Neural cell (in vitro differentiated cells): ENCODE measurements at regions not wholly inside any gene's neighbourhood (a gene's known extent, or its start where the extent isn't known, plus 50 kb on each side); places are given as distances from the start of the nearest gene placed in this dataset.
"Not testable (repeated sequence)": the region's sequence is repeated elsewhere in the genome, so short reads cannot be mapped to it uniquely, and the experiment has no call there.

Experiments used
- EP300 ChIP-seq: fragments of 450-650 bp; conservative IDR thresholded peaks from 2 replicates; pipeline ENCODE4 v1.6.1; 2014; ENCODE audit warnings: antibody characterized with exemption, mild to moderate bottlenecking, moderate library complexity; ENCODE audit not compliant: poor library complexity, severe bottlenecking
- EZH2 ChIP-seq: fragments of 200-600, 300-800 bp; shearing (Covaris generic), sonication (generic); IDR thresholded peaks from 2 replicates; pipeline ENCODE4 v1.6.1; 2014; ENCODE audit warnings: antibody characterized with exemption, low read length, borderline replicate concordance, mild to moderate bottlenecking; ENCODE audit not compliant: insufficient read depth, poor library complexity, severe bottlenecking
- POLR2AphosphoS5 ChIP-seq: IDR thresholded peaks from 2 replicates; pipeline ENCODE4 v1.6.1; 2012
- REST ChIP-seq: IDR thresholded peaks from 2 replicates; pipeline ENCODE4 v1.6.1; 2012; ENCODE audit warnings: borderline replicate concordance
- TAF1 ChIP-seq: IDR thresholded peaks from 2 replicates; pipeline ENCODE4 v1.6.1; 2012; ENCODE audit warnings: low read depth
- TF ChIP-seq, protein P1 (sequence below): fragments of 450-650 bp; IDR thresholded peaks from 2 replicates; pipeline ENCODE4 v1.5.1; 2014; ENCODE audit warnings: antibody characterized with exemption, mild to moderate bottlenecking, moderate library complexity; ENCODE audit not compliant: poor library complexity, severe bottlenecking

DNA sequence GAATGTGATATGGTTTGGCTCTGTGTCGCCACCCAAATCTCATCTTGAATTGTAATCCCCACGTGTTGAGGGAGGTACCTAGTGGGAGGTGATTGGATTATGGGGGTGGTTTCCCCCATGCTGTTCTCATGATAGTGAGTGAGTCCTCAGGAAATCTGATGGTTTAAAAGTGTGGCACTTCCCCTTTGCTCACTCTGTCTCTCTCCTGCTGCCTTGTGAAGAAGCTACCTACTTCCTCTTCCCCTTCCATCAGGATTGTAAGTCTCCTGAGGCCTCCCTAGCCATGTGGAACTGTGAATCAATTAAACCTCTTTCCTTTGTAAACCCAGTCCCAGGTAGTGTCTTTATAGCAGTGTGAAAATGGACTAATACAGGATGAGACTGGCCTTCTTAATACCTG is 73.2 kb upstream of the MRPS22 start:
- TF ChIP-seq, protein P1, sequence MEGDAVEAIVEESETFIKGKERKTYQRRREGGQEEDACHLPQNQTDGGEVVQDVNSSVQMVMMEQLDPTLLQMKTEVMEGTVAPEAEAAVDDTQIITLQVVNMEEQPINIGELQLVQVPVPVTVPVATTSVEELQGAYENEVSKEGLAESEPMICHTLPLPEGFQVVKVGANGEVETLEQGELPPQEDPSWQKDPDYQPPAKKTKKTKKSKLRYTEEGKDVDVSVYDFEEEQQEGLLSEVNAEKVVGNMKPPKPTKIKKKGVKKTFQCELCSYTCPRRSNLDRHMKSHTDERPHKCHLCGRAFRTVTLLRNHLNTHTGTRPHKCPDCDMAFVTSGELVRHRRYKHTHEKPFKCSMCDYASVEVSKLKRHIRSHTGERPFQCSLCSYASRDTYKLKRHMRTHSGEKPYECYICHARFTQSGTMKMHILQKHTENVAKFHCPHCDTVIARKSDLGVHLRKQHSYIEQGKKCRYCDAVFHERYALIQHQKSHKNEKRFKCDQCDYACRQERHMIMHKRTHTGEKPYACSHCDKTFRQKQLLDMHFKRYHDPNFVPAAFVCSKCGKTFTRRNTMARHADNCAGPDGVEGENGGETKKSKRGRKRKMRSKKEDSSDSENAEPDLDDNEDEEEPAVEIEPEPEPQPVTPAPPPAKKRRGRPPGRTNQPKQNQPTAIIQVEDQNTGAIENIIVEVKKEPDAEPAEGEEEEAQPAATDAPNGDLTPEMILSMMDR = not testable (repeated sequence)
- not testable (repeated sequence) for TF ChIP-seq POLR2AphosphoS5, REST, EZH2, EP300, TAF1
